ENCODE measurements at regions not wholly inside any gene's neighbourhood (a gene's known extent, or its start where the extent isn't known, plus 50 kb on each side); places are given as distances from the start of the nearest gene placed in this dataset.
"Not testable (repeated sequence)": the region's sequence is repeated elsewhere in the genome, so short reads cannot be mapped to it uniquely, and the experiment has no call there.

- DNase-seq (ENCODE audit: low spot score): no peak
Observed at GRCh38 chr6:146938266-146938665, 266.0 kb upstream of the STXBP5 start.

- DNase-seq (ENCODE audit: low spot score): not testable (repeated sequence)
Observed at GRCh38 chr6:146939456-146939855, 264.8 kb upstream of the STXBP5 start.

GRCh38 chr6:146943664-146944063, 260.6 kb upstream of the STXBP5 start:
- DNase-seq (ENCODE audit: low spot score): no peak

- DNase-seq (ENCODE audit: low spot score): no peak
Observed at GRCh38 chr6:146944077-146944476, 260.1 kb upstream of the STXBP5 start.

GRCh38 chr6:146944809-146945208, 259.4 kb upstream of the STXBP5 start:
- DNase-seq (ENCODE audit: low spot score): no peak

GRCh38 chr6:146946559-146946958, 257.7 kb upstream of the STXBP5 start:
- DNase-seq (ENCODE audit: low spot score): no peak

GRCh38 chr6:146948790-146949342, 255.4 kb upstream of the STXBP5 start:
- DNase-seq (ENCODE audit: low spot score): no peak

GRCh38 chr6:146949425-146949824, 254.8 kb upstream of the STXBP5 start:
- no peak for DNase-seq (ENCODE audit: low spot score)

GRCh38 chr6:146950351-146950835, 253.8 kb upstream of the STXBP5 start:
- no peak for DNase-seq (ENCODE audit: low spot score)

GRCh38 chr6:146955570-146955969, 248.6 kb upstream of the STXBP5 start:
- DNase-seq (ENCODE audit: low spot score): no peak

GRCh38 chr6:146957181-146958093, 246.8 kb upstream of the STXBP5 start:
- DNase-seq (ENCODE audit: low spot score): no peak

- no peak for DNase-seq (ENCODE audit: low spot score)
Observed at GRCh38 chr6:146961831-146962230, 242.4 kb upstream of the STXBP5 start.

- DNase-seq (ENCODE audit: low spot score): no peak
Observed at GRCh38 chr6:146962329-146962728, 241.9 kb upstream of the STXBP5 start.

GRCh38 chr6:146965110-146965689, 239.0 kb upstream of the STXBP5 start:
- DNase-seq (ENCODE audit: low spot score): no peak

- DNase-seq (ENCODE audit: low spot score): peak; percentile 18
Observed at GRCh38 chr6:146968041-146968760, 236.0 kb upstream of the STXBP5 start.

GRCh38 chr6:146972546-146972945, 231.7 kb upstream of the STXBP5 start:
- DNase-seq (ENCODE audit: low spot score): no peak

- DNase-seq (ENCODE audit: low spot score): no peak
Observed at GRCh38 chr6:146974351-146974750, 229.9 kb upstream of the STXBP5 start.

- DNase-seq (ENCODE audit: low spot score): no peak
Observed at GRCh38 chr6:146975093-146975492, 229.1 kb upstream of the STXBP5 start.

GRCh38 chr6:146980900-146981329, 223.3 kb upstream of the STXBP5 start:
- no peak for DNase-seq (ENCODE audit: low spot score)

- DNase-seq (ENCODE audit: low spot score): no peak
Observed at GRCh38 chr6:146981981-146982380, 222.2 kb upstream of the STXBP5 start.

- peak; percentile 25 for DNase-seq (ENCODE audit: low spot score)
Observed at GRCh38 chr6:146984251-146984924, 219.8 kb upstream of the STXBP5 start.

GRCh38 chr6:146985111-146985510, 219.1 kb upstream of the STXBP5 start:
- peak; percentile 79 for DNase-seq (ENCODE audit: low spot score)
